GM10266 (cell line): ENCODE measurements at regions not wholly inside any gene's neighbourhood (a gene's known extent, or its start where the extent isn't known, plus 50 kb on each side); places are given as distances from the start of the nearest gene placed in this dataset.

Experiments used
- DNase-seq: peaks from one replicate; pipeline ENCODE4 v3.0.0; 2012; ENCODE audit errors: extremely low spot score
- CTCF ChIP-seq: IDR thresholded peaks from 2 replicates; pipeline ENCODE4 v1.5.1; 2012; ENCODE audit warnings: mild to moderate bottlenecking, low read depth; ENCODE audit not compliant: control insufficient read depth, insufficient read depth; ENCODE audit errors: missing control alignments

- no peak for DNase-seq
- no peak for TF ChIP-seq CTCF
Observed at GRCh38 chr20:39395478-39396291, 433.5 kb downstream of the DHX35 start.

- DNase-seq: no peak
- TF ChIP-seq CTCF: no peak
Observed at GRCh38 chr20:39394461-39394860, 432.3 kb downstream of the DHX35 start.

GRCh38 chr20:39390186-39390585 lies 428.0 kb downstream of the DHX35 start:
- TF ChIP-seq CTCF: no peak
- DNase-seq: no peak

GRCh38 chr20:39381595-39381994 lies 419.5 kb downstream of the DHX35 start:
- DNase-seq: no peak
- TF ChIP-seq CTCF: no peak

- TF ChIP-seq CTCF: no peak
- DNase-seq: no peak
Observed at GRCh38 chr20:39378776-39379175, 416.6 kb downstream of the DHX35 start.

GRCh38 chr20:39376788-39377187 lies 414.6 kb downstream of the DHX35 start:
- TF ChIP-seq CTCF: no peak
- DNase-seq: no peak

GRCh38 chr20:39364320-39364719 lies 402.2 kb downstream of the DHX35 start:
- DNase-seq: no peak
- TF ChIP-seq CTCF: no peak
